ENCODE measurements at regions not wholly inside any gene's neighbourhood (a gene's known extent, or its start where the extent isn't known, plus 50 kb on each side); places are given as distances from the start of the nearest gene placed in this dataset.

GRCh38 chr4:33512397-33512796 lies 2731.9 kb downstream of the ARAP2 start:
- 42% methylated on average over 3 of the region's 3 CpGs for WGBS (ENCODE audit: missing lambda C conversion rate)
- ChIA-PET POLR2A (no interaction called here), CTCF (no interaction called here)
- no peak overlapping the region for H3K4me2 ChIP-seq
- no peak for DNase-seq (ENCODE audit: low read depth in 1 of 2, low spot score in 1 of 2)
- FAIRE-seq: no peak
- no peak for ATAC-seq
- no peaks in the 10 kb centered on the region for H3K4me1 ChIP-seq
- TF ChIP-seq JUN (IDR thresholded peaks at IDR 0.05): no peak
- TF ChIP-seq RNF2 (IDR thresholded peaks at IDR 0.05; ENCODE audit: borderline replicate concordance, low read depth): no peak
- no peak for TF ChIP-seq E2F6 (IDR thresholded peaks at IDR 0.05; ENCODE audit: borderline replicate concordance, low read depth)
- TF ChIP-seq JUNB (IDR thresholded peaks at IDR 0.05): no peak
- TF ChIP-seq FOSB (CRISPR knock-in tag; IDR thresholded peaks at IDR 0.05): no peak
- no peak for TF ChIP-seq SREBF2 (IDR thresholded peaks at IDR 0.05)
- TF ChIP-seq ZC3H11A (IDR thresholded peaks at IDR 0.05): no peak
- TF ChIP-seq, protein P1, sequence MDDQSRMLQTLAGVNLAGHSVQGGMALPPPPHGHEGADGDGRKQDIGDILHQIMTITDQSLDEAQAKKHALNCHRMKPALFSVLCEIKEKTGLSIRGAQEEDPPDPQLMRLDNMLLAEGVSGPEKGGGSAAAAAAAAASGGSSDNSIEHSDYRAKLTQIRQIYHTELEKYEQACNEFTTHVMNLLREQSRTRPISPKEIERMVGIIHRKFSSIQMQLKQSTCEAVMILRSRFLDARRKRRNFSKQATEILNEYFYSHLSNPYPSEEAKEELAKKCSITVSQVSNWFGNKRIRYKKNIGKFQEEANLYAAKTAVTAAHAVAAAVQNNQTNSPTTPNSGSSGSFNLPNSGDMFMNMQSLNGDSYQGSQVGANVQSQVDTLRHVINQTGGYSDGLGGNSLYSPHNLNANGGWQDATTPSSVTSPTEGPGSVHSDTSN (IDR thresholded peaks at IDR 0.05): no peak
- no peak for TF ChIP-seq FOSL2 (IDR thresholded peaks at IDR 0.05)
- no peak for TF ChIP-seq FOSL2 (CRISPR knock-in tag; IDR thresholded peaks at IDR 0.05)
- no peak for TF ChIP-seq RCOR1 (IDR thresholded peaks at IDR 0.05; ENCODE audit: low read depth, low read length)
- TF ChIP-seq ELK1 (IDR thresholded peaks at IDR 0.05; ENCODE audit: low read depth, low read length): no peak
- no peak for TF ChIP-seq ESRRA (IDR thresholded peaks at IDR 0.05; ENCODE audit: borderline replicate concordance, low read length)
- TF ChIP-seq, protein P2, sequence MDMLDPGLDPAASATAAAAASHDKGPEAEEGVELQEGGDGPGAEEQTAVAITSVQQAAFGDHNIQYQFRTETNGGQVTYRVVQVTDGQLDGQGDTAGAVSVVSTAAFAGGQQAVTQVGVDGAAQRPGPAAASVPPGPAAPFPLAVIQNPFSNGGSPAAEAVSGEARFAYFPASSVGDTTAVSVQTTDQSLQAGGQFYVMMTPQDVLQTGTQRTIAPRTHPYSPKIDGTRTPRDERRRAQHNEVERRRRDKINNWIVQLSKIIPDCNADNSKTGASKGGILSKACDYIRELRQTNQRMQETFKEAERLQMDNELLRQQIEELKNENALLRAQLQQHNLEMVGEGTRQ (IDR thresholded peaks at IDR 0.05): no peak
- H3K9me3 ChIP-seq: no peaks in the 10 kb centered on the region
- no peak overlapping the region for H3K4me3 ChIP-seq
- no peak overlapping the region for H3K27ac ChIP-seq

DNA sequence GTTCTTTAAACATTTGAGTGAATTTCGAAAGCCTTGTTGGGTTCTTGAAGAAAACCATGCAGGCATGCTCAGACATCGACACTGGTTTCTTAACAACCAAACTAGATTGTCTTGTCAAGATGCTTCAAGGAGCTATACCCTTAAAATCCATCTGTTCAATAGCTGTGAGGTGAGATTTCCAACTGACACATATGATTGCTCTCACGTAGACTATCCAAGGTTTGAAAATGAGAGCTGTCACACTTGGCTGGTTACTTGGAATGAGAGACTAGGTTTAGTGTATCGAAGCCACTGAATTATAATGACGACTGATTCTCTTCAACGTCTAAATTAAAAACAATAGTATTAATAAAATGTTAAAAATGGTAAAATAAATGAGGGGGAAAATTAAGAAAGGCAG lies 2725.5 kb downstream of the ARAP2 start:
- H3K4me3 ChIP-seq: no peak overlapping the region
- no peaks in the 10 kb centered on the region for H3K4me1 ChIP-seq
- ChIA-PET POLR2A (no interaction called here), CTCF (no interaction called here)
- H3K4me2 ChIP-seq: no peak overlapping the region
- H3K9me3 ChIP-seq: no peaks in the 10 kb centered on the region
- TF ChIP-seq MAZ (IDR thresholded peaks at IDR 0.05; ENCODE audit: borderline replicate concordance, low read depth, low read length) (no peak), NPAS2 (CRISPR knock-in tag; IDR thresholded peaks at IDR 0.05; ENCODE audit: borderline replicate concordance) (no peak), FOSL2 (IDR thresholded peaks at IDR 0.05) (no peak), FOSL2 (CRISPR knock-in tag; IDR thresholded peaks at IDR 0.05) (no peak), HDAC2 (IDR thresholded peaks at IDR 0.05) (no peak), JUNB (IDR thresholded peaks at IDR 0.05) (no peak), ZFP36 (IDR thresholded peaks at IDR 0.05; ENCODE audit: borderline replicate concordance, partially characterized antibody) (no peak), MYC (IDR thresholded peaks at IDR 0.05; ENCODE audit: borderline replicate concordance, low read length) (no peak), HMGXB4 (CRISPR knock-in tag; IDR thresholded peaks at IDR 0.05; ENCODE audit: borderline replicate concordance) (no peak), ZC3H11A (IDR thresholded peaks at IDR 0.05) (no peak), REST (IDR thresholded peaks at IDR 0.05) (no peak), MAFK (IDR thresholded peaks at IDR 0.05; ENCODE audit: partially characterized antibody) (no peak), JUN (IDR thresholded peaks at IDR 0.05) (no peak), RCOR1 (IDR thresholded peaks at IDR 0.05; ENCODE audit: low read depth, low read length) (no peak), CHD2 (IDR thresholded peaks at IDR 0.05; ENCODE audit: low read length, partially characterized antibody) (no peak), CBX8 (IDR thresholded peaks at IDR 0.05) (no peak), TFCP2L1 (CRISPR knock-in tag; IDR thresholded peaks at IDR 0.05) (no peak), CTCF (IDR thresholded peaks at IDR 0.05) (no peak), BHLHE40 (IDR thresholded peaks at IDR 0.05; ENCODE audit: low read depth, low read length) (no peak), KDM5A (IDR thresholded peaks at IDR 0.05) (no peak)
- ATAC-seq (no peak), FAIRE-seq (no peak), DNase-seq (ENCODE audit: low read depth in 1 of 2, low spot score in 1 of 2) (no peak)
- H3K27ac ChIP-seq: no peak overlapping the region
- 35% methylated on average over 6 of the region's 6 CpGs for WGBS (ENCODE audit: missing lambda C conversion rate)
